DND-41 (cell line): ENCODE measurements at regions not wholly inside any gene's neighbourhood (a gene's known extent, or its start where the extent isn't known, plus 50 kb on each side); places are given as distances from the start of the nearest gene placed in this dataset.

ENCODE experiments used
- EZH2 ChIP-seq: IDR thresholded peaks from 3 replicates; pipeline ENCODE4 v1.6.1; 2012; ENCODE audit warnings: borderline replicate concordance, low read depth, mild to moderate bottlenecking, moderate library complexity, low read length, inconsistent platforms; ENCODE audit not compliant: severe bottlenecking
- TF ChIP-seq, protein P1 (sequence below): IDR thresholded peaks from 2 replicates; pipeline ENCODE4 v1.5.1; 2012; ENCODE audit warnings: borderline replicate concordance, low read length, moderate library complexity, mild to moderate bottlenecking; ENCODE audit not compliant: poor library complexity, severe bottlenecking; ENCODE audit errors: extremely low read depth

DNA sequence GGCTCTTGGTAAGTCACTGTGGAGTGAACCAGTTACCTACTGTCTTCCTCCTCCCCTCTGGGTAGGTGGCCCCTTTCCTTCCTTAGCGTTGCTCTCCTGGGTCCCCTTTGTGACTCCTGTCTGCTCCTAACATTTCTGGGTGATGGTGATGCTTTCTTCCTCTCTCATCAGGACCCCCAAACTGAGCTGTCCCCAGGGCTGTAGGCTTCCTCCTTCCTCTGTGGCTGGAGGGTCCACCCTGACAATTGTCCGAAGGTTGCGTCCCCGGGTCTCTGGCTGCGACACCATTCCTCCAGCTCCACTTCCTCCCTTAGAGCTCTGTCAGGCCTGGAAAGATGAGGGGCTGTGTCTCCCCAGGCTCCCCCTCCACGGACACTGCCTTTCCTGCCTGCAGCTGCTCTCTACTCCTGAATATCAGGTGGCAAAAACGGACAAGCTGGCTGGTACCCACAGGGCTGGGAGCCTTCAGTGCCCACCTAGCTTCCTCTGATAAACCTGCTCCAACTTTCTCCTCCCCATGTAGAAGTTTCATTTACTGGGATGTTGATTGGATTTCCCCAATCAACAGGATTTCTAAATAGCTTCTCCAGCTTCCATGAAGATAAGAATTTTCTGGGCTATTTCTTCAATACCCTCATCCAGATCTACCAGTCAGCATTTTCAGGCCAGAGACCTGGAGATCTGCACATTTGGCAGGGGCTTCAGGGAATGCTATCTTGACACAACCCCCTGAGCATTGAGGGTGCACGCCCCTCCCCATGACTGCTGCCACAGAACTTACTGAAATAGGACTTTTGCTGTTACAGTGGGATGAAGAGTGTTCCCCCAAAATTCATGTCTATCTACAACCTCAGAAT is 506.5 kb downstream of the TCERG1L start:
- TF ChIP-seq, protein P1, sequence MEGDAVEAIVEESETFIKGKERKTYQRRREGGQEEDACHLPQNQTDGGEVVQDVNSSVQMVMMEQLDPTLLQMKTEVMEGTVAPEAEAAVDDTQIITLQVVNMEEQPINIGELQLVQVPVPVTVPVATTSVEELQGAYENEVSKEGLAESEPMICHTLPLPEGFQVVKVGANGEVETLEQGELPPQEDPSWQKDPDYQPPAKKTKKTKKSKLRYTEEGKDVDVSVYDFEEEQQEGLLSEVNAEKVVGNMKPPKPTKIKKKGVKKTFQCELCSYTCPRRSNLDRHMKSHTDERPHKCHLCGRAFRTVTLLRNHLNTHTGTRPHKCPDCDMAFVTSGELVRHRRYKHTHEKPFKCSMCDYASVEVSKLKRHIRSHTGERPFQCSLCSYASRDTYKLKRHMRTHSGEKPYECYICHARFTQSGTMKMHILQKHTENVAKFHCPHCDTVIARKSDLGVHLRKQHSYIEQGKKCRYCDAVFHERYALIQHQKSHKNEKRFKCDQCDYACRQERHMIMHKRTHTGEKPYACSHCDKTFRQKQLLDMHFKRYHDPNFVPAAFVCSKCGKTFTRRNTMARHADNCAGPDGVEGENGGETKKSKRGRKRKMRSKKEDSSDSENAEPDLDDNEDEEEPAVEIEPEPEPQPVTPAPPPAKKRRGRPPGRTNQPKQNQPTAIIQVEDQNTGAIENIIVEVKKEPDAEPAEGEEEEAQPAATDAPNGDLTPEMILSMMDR = no peak
- TF ChIP-seq EZH2 = no peak
